GM19035 (cell line): ENCODE measurements at regions not wholly inside any gene's neighbourhood (a gene's known extent, or its start where the extent isn't known, plus 50 kb on each side); places are given as distances from the start of the nearest gene placed in this dataset.
"Not testable (repeated sequence)": the region's sequence is repeated elsewhere in the genome, so short reads cannot be mapped to it uniquely, and the experiment has no call there.

ENCODE experiments used
- ATAC-seq: cut with Tn5 transposase; IDR thresholded peaks from one replicate; pipeline ENCODE4 v1.9.1; 2021; ENCODE audit not compliant: unreplicated experiment

DNA sequence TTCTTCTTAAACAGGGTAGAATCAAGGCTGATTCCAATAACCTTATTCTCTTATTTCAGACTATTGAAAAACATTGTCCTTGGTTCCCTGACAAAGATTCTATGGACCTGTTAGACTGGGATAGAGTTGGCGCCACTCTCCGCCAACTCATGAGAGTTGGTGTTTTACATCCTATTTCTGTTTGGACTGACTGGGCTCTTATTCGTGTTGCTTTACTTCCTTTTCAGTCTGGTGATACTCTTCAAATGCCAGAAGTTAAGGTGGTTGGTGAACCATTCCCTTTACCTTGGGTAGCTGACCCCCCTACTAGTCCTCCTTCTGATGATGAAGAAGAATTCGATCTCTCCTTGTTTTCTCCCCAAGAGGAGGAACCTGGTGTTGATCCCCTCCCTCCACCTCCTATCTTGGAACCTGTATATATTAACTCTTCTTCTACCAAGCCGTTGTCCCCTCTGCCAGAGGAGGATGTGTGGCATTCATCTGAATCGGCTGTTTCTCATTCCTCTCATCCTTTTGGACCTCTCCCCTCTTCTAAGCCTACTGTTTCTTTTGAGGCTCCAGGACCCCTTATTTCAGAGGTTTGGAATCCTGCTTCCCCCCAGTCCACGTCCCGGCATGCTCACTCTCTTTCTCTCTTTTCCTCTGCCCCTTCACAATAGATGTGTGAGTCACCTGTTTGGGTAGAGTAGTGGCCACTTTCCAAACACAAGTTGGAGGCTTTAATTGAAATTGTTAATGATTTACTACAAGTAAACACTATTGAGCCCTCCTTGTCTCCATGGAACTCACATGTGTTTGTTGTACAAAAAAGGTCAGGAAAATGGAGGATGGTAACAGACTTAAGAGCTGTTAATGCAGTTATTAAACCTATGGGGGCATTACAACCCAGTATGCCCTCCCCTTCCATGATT, 585.7 kb downstream of the NSUN3 start:
- not testable (repeated sequence) for ATAC-seq

DNA sequence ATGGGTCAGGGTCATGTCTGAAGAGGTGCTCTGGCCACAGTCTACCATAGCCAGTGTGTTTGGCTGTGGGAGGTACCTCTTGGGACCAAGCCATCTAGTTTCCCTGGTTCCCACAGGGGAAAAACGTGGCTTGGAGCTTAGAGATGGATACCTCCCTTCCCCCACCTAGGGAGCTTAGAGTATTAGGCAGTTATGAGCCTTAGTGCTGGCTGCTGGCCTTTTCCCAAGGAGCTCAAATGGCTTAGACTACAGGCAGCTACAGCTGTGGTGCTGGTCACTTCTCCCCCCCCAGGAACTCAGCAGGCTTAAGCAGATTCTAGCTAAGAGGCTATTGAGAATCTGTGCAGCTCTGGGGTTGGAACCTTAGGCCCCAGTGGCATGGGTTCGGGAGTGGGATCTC, 591.2 kb downstream of the NSUN3 start:
- no peak for ATAC-seq

DNA sequence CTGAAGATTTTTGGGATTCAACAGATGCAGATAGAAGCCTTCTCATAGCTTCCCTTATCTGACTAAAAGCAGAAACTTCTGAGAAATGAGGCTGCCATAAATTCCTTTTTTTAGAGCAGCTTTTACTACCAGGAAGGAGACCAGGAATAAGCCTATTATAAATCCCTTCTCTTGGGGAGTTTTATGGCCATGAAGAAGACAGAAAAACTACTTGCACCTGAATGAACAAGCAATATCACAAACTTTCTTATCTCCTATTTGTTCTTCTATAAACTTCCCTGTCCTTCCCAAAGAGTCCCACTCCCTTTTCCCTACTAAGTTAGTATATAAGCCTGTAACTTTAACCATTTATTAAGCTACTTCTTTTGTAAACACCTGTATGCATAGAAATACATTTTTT, 603.1 kb downstream of the NSUN3 start:
- no peak for ATAC-seq

DNA sequence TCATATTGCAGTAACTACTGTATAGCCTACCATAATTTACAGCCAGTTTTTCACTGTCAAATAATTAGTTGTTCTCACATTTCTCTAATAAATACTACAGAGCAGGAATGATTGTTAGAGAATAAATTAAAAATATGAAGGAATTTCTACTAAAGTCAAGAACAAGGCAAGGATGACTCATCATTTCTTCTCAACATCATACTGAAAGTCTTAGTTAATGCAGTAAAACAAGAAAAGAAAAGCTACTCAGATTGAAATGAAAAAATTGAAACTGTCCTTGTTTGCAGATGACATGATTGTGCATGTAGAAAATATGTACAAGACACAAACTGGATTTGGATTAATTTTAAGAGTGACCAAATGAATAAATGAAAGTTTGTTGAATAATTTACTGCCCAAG, 608.2 kb downstream of the NSUN3 start:
- no peak for ATAC-seq

DNA sequence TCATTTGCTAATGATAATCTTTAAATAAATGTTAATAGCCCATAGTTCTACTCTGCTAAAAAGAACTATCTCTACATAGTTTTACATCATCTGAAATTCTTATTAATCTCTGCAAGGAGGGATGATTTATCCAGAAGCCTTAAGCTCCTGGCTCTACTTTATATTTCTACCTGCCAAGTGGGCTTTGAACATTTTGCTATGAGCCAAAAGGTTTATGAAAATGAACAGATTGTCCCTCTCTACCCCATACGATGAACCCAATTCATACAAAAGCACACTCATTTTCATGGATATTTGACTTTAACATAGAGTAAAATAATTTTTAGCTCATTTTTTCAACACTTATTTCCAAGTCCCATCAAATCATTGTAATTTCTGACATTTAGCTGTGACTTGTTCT, 611.0 kb downstream of the NSUN3 start:
- ATAC-seq: no peak

DNA sequence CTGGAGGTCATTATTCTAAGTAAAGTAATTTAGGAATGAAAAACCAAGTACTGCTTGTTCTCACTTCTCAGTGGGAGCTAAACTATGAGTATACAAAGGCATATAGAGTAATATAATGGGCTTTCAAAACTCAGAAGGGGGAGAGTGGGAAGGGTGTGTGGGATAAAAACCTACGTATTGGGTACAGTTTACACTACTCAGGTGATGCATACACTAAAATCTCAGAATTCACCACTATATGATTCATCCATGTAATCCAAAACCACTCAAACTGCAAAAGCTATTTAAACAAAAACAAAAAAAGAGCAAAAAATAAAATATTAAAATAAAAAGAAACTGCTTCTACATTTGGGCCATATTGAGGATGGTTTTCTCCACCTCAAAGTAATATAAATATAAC, 623.3 kb downstream of the NSUN3 start:
- no peak for ATAC-seq

DNA sequence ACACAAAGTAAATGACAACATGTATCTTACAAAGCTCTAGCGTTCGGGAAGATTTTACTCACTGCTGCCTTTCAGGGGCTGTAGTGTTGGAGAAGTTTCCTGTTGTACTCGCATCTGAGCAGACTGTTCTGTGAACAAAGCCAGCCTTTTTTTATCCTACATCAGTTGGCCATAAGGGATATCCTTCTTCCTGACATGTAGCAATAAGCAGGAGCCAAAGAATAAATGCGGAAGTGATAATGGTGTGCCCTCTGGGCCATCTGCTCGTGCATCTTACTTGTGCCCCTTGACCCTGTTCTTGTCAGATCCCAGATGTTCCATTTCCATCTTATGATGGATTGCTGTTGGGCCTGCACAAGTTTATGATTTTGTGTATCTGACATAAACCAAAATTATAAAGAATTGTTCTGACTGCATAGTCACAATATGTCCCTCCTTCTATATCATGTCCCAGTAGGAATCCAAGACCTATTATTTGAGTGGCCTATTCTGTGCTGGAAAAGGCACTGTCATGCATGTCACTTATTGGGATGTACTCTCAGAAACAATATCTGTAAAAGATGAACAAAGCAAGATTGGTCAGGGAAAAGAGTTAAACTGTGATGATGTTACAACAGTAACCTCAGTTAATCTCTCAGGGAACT, 631.3 kb downstream of the NSUN3 start:
- ATAC-seq: no peak

DNA sequence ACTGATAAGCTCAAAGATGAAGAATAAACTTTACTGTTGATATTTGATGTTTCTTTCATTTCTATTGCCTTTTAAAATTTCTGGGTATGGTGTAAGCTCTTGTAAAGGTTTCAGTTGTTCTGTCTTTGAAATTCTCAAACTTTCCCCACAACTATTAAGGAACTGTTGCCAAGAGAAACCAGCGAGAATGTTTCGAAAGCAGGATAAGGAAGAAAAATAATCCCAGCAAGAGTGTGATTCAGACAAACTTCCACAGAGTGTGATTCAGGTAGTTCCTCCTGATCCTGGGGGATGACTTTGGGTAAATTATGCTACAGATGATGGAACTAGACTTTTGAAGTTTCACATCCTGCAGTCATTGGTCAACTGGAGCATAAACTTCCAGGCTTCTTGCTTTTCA, 632.0 kb downstream of the NSUN3 start:
- no peak for ATAC-seq

DNA sequence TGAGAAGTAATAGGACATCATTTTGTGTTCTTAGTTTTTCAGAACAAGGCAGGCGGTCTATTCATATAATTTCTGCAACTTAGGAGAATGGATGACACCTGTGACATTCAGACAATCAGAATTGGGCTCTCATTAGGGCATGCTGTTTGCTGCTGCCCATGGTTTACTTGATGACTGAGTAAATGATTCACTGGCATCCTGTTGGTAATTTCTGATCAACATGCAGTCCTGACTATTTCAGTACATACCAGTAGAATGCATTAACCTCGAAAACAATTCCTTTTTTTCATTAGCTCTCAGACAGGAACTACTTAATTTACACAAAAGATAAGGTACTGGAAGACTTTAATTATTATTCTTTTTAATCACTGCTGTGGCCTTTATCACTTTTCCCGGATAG, 641.6 kb downstream of the NSUN3 start:
- ATAC-seq: no peak

DNA sequence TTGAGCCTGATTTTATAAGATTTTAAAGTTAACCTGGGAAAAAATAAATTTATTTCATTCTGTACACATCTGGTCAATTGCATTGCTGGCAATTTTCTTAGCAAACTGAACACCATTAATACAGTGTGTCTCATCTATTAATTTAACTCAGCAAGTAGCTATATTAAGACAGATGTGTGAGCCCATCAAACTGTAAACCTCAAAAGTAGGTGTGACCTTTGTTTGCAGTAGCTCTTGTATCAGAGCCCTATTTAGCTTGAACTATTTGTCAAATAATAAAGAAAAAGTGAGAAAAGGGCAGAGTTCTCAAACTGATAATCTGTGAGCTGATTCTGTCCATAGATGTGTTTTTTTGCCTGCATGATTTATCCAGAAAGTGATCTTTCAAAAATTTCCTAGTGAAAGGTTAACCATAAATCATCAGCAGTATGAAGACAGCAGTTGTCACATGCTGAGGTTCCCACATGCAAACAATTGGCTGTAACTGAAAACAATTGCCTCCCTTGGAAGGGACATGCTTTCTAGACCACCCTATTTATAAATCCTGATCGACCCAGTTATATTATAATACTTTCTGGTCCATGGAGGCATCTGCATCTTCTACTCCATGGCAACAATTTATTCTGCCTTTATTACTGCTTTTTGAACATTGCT, 646.5 kb downstream of the NSUN3 start:
- ATAC-seq: no peak

DNA sequence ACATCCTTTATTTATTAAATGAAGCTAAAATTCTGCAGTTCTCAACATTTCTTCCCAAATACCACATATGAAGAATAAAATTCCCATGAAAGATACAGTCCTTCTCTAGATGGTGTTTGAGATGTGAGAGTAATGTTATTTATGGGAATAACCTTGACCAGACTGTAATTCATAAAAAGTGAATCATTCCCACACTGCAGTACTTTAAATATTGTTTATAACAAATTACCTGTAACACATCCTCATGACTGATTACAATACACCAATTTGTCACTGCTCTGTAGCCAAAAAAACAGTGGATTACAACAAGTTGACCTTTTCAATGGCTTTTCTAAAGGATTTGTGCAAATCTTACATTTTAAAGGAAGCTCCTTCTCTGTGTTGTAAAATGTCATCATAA, 651.3 kb downstream of the NSUN3 start:
- no peak for ATAC-seq

DNA sequence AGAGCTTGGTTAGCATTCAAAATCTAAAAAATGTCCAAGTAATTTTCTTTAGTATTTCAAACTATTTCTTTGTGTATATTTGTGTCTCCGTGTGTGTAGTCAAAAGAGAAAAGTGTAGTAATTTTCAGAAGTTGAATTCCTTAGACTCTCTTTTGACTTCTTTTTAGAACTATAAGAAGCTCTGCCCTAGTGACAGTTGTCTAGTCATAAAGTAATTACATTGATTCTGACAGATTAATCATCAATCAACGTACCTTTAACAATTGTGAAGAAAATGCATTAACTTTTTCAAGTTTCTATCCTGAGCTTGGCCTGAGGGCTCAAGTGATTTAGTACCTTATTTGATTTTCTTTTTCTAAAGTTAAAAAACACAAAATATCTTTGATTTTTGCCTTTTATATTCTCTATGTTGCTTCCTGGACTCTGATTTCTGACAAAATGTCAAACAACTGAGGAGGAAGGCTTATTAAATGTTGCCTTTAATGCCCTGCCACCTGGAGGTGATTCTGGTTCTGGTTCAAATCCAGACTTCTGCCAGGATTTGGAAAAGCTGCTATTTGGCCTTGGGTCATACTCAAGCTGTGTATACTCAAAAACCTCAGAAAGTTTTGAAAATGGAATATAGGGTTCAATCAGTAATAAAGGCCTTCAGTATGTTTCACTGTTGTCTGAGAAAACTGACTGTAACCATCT, 653.6 kb downstream of the NSUN3 start:
- ATAC-seq: no peak

DNA sequence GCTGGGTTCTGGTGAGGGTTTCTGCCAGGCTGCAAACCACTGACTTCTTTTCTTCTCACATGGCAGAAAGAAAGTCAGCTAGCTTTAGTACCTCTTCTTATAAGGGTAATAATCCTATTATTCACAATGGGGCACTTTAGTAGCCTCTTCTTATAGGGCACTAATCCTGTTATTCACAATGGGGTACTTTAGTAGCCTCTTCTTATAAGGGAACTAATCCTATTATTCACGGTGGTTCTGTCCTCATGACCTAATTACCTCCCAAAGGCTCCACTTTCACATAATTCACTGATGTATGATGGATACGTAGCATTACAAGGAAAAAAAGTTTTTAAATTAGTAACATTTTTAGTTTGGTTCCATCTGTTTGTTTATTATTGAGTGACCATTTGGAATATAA, 671.3 kb downstream of the NSUN3 start:
- no peak for ATAC-seq

DNA sequence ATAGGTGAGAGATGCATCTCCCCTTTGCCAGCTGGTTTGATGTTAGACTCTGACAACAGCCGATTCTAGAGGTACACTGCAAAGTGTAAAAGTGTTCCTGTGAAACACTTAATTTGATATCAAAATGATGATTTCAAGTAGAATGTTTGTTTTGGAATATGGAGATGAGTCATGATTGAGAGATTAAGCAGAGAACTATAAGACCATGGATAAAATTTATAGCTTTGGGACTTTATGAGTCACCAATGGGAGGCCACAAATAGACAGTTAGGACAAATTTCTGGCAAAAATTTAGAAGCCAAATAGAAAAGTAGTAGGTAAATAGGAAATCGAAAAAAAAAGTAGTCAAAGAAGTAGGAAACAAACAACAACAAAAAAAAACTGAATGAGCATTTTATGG, 672.5 kb downstream of the NSUN3 start:
- no peak for ATAC-seq

DNA sequence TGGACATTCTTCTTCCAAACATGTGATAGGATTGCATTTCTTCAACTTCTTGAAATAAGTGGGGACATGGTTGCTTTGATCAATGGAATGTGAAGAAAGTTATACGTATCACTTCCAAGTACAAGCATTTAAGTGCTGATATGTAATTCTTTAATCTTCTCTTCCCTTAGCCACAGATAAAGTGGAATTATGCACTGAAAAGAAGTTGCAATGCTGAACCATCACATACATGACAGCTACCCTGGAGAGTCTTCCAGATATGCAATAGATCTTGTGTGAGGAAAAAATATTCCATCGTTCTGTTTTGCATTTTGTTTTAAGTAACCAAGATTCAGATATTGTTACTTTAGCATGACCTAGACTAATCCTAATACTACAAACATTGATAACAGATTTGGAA, 674.3 kb downstream of the NSUN3 start:
- ATAC-seq: no peak

DNA sequence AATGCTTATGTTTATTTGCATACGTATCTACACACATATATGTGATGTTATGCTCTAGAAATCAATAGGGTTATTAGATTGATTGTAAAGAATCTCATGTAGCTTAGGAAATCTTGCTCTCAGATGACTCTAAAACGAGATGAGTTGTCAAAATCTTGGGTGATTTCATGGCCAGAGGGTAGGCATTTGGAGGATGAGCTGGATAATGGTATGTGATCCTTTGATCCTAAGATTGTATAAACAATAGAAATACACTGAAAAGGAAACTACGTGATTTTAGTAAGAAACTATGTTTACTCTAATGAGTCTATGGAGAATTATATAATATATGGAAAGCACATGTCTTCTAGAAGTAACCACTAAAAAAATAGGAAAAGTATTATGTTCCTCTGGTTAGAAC, 676.6 kb downstream of the NSUN3 start:
- no peak for ATAC-seq

DNA sequence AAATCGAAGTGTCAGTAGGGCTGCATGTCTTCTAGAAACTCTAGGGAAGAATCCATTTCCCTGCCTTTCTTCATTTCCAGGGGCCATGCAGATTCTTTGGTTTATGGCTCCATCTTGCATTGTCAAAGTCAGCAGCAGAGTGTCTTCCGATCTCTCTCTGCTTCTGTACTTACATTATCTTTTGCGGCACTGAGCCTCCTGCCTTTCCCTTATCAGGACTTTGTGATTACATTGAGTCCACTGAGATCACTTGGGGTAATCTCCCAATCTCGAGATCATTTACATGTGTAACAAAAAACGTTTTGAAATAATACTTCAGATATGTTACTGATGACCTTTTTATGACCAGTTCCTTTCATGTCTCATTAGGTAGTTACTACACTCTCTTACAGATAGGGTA, 695.9 kb downstream of the NSUN3 start:
- ATAC-seq: no peak

DNA sequence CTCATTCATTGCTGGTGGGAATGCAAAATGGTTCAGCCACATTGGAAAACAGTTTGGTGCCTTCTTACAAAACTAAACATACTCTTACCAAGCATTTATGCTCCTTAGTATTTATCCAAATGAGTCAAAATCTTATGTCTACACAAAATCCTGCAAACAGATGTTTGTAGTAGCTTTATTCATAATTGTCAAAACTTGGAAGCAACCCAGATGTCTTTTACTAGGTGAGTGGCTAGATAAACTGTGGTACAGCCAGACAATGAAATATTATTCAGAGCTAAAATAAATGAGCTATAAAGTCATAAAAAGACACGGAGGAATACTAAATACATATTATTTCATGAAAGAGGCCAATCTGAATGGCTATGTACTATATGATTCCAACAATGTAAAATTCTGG, 709.5 kb downstream of the NSUN3 start:
- no peak for ATAC-seq

DNA sequence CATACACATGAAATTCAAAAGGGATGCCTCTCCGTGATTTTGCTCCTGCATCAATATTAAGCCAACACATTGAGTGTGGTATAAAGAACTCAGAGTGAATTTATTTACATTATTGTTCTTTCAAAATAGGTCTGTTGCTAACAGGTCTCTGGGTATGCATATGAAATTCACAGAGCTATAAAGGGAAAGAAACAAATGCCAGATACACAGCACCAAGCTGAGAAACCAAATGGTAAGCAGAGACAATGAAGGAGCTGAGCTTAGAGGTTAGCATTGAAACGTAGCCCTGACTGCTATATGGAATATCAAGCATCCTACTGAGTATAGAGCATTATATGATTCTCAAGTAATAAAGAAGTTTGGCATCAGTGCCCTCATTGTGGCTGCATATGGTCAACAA, 712.9 kb downstream of the NSUN3 start:
- ATAC-seq: no peak

DNA sequence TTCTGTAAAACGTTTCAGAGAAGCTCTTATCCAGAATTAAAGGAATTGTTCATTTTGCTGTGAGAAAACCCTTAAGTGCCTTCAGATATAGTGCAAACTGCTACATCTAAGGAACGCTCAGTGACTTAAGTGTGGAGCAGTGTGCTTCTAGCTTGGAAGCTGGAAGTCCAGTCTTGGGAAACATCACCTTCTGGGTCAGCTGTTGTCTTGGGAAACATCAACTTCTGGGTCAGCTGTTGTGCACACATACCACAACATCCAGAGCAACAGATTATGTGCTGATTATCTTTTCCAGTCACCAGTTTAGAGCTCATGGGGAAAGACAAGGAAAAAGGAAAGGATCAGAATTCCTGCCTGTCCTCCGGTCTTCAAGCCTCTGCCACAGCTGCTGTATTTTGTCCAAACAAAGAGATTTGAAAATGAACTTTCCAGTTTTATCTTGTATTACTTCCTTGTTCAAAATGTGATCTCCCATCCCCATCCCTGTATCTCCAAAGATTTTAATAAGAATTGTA, 713.6 kb downstream of the NSUN3 start:
- no peak for ATAC-seq

DNA sequence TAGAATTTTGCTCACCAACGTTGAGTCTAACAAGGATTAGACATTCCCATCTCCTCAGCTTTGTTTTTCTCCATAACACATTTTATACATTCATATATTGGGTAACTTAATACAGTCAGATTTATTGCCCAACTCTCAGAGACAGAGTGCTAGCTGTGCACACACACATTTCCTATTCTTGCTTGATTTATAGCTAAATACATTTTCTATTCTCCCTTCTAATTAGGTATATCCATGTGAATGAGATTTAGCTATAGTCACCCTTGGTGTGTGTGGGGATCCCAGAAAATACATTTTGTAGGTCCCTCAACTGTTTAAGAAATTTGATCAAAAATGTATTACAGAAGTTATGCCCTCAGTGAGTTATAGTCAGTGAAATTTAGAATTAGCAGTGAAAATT, 715.4 kb downstream of the NSUN3 start:
- no peak for ATAC-seq
